HAP-1 (cell line): ENCODE measurements at regions not wholly inside any gene's neighbourhood (a gene's known extent, or its start where the extent isn't known, plus 50 kb on each side); places are given as distances from the start of the nearest gene placed in this dataset.
"Not testable (repeated sequence)": the region's sequence is repeated elsewhere in the genome, so short reads cannot be mapped to it uniquely, and the experiment has no call there.

Experiments used
- DNase-seq, 2 experiments: peaks; one replicate each; pipeline ENCODE4 v3.0.0-alpha.2; 2016 to 2020; ENCODE audit warnings: low spot score in 2 of 2
- H3K27me3 ChIP-seq: fragments of 250-450 bp; sonication (Bioruptor Pico); 2 replicates; pipeline ENCODE4 v1.5.1; 2020; ENCODE audit warnings: low read depth, mild to moderate bottlenecking, moderate library complexity
- H3K36me3 ChIP-seq: fragments of 250-450 bp; sonication (Bioruptor Pico); replicated peaks from 2 replicates; pipeline ENCODE4 v1.5.1; 2020; ENCODE audit warnings: mild to moderate bottlenecking
- H3K4me1 ChIP-seq: fragments of 250-450 bp; sonication (Bioruptor Pico); 2 replicates; pipeline ENCODE4 v1.5.1; 2020; ENCODE audit warnings: mild to moderate bottlenecking
- H3K4me3 ChIP-seq: fragments of 250-450 bp; sonication (Bioruptor Pico); 2 replicates; pipeline ENCODE4 v1.5.1; 2020; ENCODE audit warnings: mild to moderate bottlenecking, moderate library complexity
- H3K9me3 ChIP-seq: fragments of 250-450 bp; sonication (Bioruptor Pico); 2 replicates; pipeline ENCODE4 v1.5.1; 2020; ENCODE audit warnings: mild to moderate bottlenecking, moderate library complexity
- in situ Hi-C: fragments of 300-500 bp; cut with MboI; formaldehyde crosslinking; loops from 3 replicates; pipeline ENCODE4 v1.14.3; 2020; ENCODE audit warnings: low sequenced_read_pairs, inconsistent platforms, mixed read lengths

DNA sequence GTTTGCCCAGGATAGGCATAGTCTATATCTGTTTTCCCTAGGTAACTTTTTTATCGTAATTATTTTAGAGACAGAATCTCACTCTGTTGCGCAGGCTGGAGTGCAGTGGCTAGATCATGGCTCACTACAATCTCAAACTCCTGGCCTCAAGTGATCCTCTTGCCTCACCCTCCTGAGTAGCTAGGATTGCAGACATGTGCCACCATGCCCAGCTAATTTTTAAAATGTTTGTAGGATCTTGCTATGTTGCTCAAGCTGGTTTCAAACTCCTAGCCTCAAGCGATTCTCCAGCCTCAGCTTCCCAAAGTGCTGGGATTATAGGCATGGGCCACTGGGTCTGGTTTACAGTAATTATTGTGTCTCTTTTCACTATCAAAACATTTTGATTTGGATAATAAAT is 58.6 kb upstream of the SOX13 start:
- Histone ChIP-seq H3K4me3 (no peak overlapping the region), H3K4me1 (peaks cover 20% of the 10 kb centered on the region), H3K36me3 (no peaks in the 10 kb centered on the region), H3K27me3 (no peaks in the 10 kb centered on the region), H3K9me3 (peaks cover under 1% of the 10 kb centered on the region; the same call in 1 of the 2 replicates)
- in situ Hi-C loops = no loop called here
- no peak for DNase-seq

DNA sequence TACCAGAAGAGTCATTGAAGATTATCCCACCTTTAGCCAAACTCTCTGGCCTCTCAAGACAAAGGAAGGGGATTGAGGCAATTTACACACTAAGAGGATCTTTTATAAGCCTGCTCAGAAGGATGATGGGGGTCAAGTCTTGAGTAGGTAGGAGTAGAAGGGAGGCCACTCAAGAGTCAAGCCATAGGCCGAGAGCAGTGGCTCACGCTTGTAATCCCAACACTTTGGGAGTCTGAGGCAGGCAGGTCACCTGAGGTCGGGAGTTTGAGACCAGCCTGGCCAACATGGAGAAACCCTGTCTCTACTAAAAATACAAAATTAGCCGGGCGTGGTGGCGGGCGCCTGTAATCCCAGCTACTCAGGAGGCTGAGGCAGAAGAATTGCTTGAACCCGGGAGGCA is 58.0 kb upstream of the SOX13 start:
- DNase-seq, H3K4me3 ChIP-seq, H3K9me3 ChIP-seq, H3K36me3 ChIP-seq, in situ Hi-C loops, H3K27me3 ChIP-seq: not testable (repeated sequence)
- H3K4me1 ChIP-seq = peaks cover 20% of the 10 kb centered on the region

DNA sequence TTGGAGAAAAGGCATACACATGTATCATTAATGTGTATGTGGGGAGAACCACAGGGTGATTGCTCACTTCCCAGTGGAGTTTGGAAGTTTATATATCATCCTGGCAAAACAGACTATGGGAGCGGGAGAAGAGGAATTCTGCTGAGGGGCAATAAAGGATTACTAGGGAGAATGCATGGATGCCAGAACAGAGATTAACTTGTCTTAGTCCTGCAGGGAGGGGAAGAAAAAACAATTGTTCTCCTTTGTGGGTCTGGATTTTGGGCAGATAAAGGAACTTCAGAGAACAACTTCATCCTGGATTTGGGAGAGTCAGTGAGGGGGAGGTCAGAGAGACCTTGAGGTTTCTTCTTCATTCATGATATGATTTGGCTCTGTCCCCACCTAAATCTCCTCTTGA is 55.9 kb upstream of the SOX13 start:
- DNase-seq = peak in 1 of 2 experiments; percentile 77
- H3K9me3 ChIP-seq = peaks cover 3% of the 10 kb centered on the region
- no peak overlapping the region for H3K4me3 ChIP-seq
- no peaks in the 10 kb centered on the region for H3K27me3 ChIP-seq
- H3K36me3 ChIP-seq = no peaks in the 10 kb centered on the region
- peaks cover 20% of the 10 kb centered on the region for H3K4me1 ChIP-seq
- in situ Hi-C loops = no loop called here

DNA sequence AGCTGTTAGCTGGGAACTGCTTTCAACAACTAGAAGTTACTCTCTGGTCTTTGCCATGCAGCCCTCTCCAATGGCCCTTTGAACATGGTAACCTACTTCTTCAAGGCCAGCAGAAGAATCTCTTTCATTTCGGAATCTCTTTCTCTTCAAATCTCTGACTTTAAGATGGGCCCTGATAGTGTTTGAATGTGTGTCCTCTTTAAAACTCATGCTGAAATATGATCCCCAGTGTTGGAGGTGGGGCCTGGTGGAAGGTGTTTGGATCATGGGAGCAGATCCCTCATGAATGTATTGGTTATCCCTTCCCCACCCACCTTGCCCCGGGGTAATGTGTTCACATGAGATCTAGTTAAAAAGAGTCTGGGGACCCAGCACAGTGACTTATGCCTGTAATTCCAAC is 54.5 kb upstream of the SOX13 start:
- no peak for DNase-seq
- H3K27me3 ChIP-seq = no peaks in the 10 kb centered on the region
- H3K36me3 ChIP-seq = no peaks in the 10 kb centered on the region
- no peak overlapping the region for H3K4me3 ChIP-seq
- H3K9me3 ChIP-seq = peaks cover 3% of the 10 kb centered on the region
- peaks cover 20% of the 10 kb centered on the region for H3K4me1 ChIP-seq
- in situ Hi-C loops = no loop called here
